ENCODE measurements at regions not wholly inside any gene's neighbourhood (a gene's known extent, or its start where the extent isn't known, plus 50 kb on each side); places are given as distances from the start of the nearest gene placed in this dataset.

DNA sequence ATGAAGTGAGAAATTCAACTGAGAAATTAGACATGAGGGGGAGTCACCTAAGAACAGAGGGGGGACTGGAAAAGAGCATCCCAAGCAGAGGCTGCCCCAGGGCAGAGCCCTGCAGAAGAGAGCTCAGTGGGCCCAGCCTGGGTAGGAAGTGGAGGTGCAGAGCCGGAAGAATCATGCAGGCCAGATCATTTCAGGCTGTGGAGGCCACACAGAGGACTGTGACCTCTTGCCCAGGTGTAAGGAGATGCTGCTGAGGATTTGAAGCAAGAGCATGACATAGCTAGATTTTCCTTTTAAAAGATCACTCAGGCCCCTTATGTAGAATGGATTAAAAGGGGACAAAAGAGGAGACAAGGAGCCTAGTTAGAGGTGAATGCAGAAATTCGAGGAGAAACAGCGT is 63.9 kb upstream of the SPATA13 start:
- Histone ChIP-seq H3K9me3 (ENCODE audit: control insufficient read depth, insufficient read depth, low read length) (no peaks in the 10 kb centered on the region), H3K27ac (ENCODE audit: low read length) (no peak overlapping the region), H3K4me3 (ENCODE audit: low read length) (no peak overlapping the region), H3K27me3 (ENCODE audit: control insufficient read depth, insufficient read depth, low read length) (no peaks in the 10 kb centered on the region), H3K36me3 (ENCODE audit: control insufficient read depth, insufficient read depth, low read length) (no peaks in the 10 kb centered on the region), H3K4me1 (ENCODE audit: control insufficient read depth, insufficient read depth, low read length) (no peaks in the 10 kb centered on the region)
- DNase-seq (ENCODE audit: low read depth, low spot score) = no peak
- WGBS (ENCODE audit: insufficient coverage, insufficient read length) = no CpG with 5 or more reads among the region's 3 CpGs

- H3K4me1 ChIP-seq (ENCODE audit: control insufficient read depth, insufficient read depth, low read length) = no peaks in the 10 kb centered on the region
- DNase-seq (ENCODE audit: low read depth, low spot score) = no peak
- no peaks in the 10 kb centered on the region for H3K36me3 ChIP-seq (ENCODE audit: control insufficient read depth, insufficient read depth, low read length)
- no peaks in the 10 kb centered on the region for H3K27me3 ChIP-seq (ENCODE audit: control insufficient read depth, insufficient read depth, low read length)
- no peak overlapping the region for H3K27ac ChIP-seq (ENCODE audit: low read length)
- H3K9me3 ChIP-seq (ENCODE audit: control insufficient read depth, insufficient read depth, low read length) = no peaks in the 10 kb centered on the region
- no CpG with 5 or more reads among the region's 4 CpGs for WGBS (ENCODE audit: insufficient coverage, insufficient read length)
- no peak overlapping the region for H3K4me3 ChIP-seq (ENCODE audit: low read length)
These were observed 63.5 kb upstream of the SPATA13 start for GRCh38 chr13:24097064-24097463.

GRCh38 chr13:24097667-24098066 is 62.9 kb upstream of the SPATA13 start:
- no peaks in the 10 kb centered on the region for H3K36me3 ChIP-seq (ENCODE audit: control insufficient read depth, insufficient read depth, low read length)
- H3K4me1 ChIP-seq (ENCODE audit: control insufficient read depth, insufficient read depth, low read length) = no peaks in the 10 kb centered on the region
- H3K27me3 ChIP-seq (ENCODE audit: control insufficient read depth, insufficient read depth, low read length) = no peaks in the 10 kb centered on the region
- no peak overlapping the region for H3K27ac ChIP-seq (ENCODE audit: low read length)
- H3K4me3 ChIP-seq (ENCODE audit: low read length) = no peak overlapping the region
- DNase-seq (ENCODE audit: low read depth, low spot score) = no peak
- no CpG with 5 or more reads among the region's 6 CpGs for whole genome bisulfite sequencing (ENCODE audit: insufficient coverage, insufficient read length)
- H3K9me3 ChIP-seq (ENCODE audit: control insufficient read depth, insufficient read depth, low read length) = no peaks in the 10 kb centered on the region

- Histone ChIP-seq H3K27ac (ENCODE audit: low read length) (no peak overlapping the region), H3K9me3 (ENCODE audit: control insufficient read depth, insufficient read depth, low read length) (no peaks in the 10 kb centered on the region), H3K27me3 (ENCODE audit: control insufficient read depth, insufficient read depth, low read length) (no peaks in the 10 kb centered on the region), H3K4me3 (ENCODE audit: low read length) (no peak overlapping the region; the same call in 1 of the 2 replicates), H3K36me3 (ENCODE audit: control insufficient read depth, insufficient read depth, low read length) (no peaks in the 10 kb centered on the region), H3K4me1 (ENCODE audit: control insufficient read depth, insufficient read depth, low read length) (no peaks in the 10 kb centered on the region)
- no CpG with 5 or more reads among the region's 5 CpGs for WGBS (ENCODE audit: insufficient coverage, insufficient read length)
- DNase-seq (ENCODE audit: low read depth, low spot score) = no peak
These were observed 61.0 kb upstream of the SPATA13 start for GRCh38 chr13:24099490-24099889.

DNA sequence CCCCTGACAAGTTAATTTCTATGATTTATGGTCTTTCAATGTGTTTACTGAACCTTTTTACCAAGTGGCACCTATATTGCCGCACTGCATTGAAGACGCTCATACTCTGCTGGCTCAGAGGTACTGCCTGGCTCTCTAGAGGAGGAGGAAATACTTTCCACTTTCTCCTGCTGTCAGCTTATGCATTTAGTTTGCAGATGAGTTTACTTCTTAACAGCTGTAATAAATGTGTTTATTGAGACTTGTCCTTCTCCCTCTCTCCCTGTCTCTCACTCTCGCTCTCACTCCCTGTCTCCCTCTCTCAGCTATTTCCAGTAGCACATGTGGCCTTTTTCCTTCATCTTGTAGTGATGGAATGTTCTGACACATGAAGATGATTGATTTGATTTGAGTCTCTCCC is 60.3 kb upstream of the SPATA13 start:
- WGBS (ENCODE audit: insufficient coverage, insufficient read length) = no CpG with 5 or more reads among the region's 3 CpGs

DNA sequence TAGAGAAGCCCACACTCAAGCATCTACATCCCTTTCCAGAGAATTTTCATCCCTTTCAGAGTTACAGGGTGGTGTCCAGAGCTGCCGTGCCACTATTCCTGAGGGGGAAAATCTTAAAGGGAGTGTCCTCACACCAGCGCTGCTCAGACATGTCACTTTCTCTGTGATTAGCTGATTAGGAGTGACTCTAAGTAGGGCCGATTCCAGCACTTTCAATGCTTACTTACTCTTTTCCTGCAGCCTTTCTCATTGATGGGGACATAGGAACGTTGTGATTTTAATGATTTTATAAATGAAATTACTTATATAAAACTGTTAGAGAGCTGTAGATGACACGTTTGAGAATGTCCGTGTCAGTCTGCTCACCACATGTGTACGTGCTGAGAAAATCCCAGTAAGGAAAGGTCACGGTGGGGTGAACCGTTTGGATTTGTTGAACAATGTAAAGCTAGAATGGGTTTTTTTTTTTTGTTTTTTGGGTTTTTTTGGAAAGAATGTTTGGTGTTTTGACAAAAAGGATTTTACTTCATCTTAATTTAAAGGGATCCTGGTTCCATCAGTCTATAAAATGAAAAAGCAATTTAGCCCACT is 56.6 kb upstream of the SPATA13 start:
- no peak overlapping the region for H3K4me3 ChIP-seq (ENCODE audit: low read length)
- WGBS (ENCODE audit: insufficient coverage, insufficient read length) = no CpG with 5 or more reads among the region's 9 CpGs
- DNase-seq (ENCODE audit: low read depth, low spot score) = no peak

More for the DNA sequence above, 60.3 kb upstream of the SPATA13 start:
- Histone ChIP-seq H3K9me3 (ENCODE audit: control insufficient read depth, insufficient read depth, low read length) (no peaks in the 10 kb centered on the region), H3K36me3 (ENCODE audit: control insufficient read depth, insufficient read depth, low read length) (no peaks in the 10 kb centered on the region), H3K27me3 (ENCODE audit: control insufficient read depth, insufficient read depth, low read length) (no peaks in the 10 kb centered on the region), H3K4me3 (ENCODE audit: low read length) (no peak overlapping the region), H3K27ac (ENCODE audit: low read length) (no peak overlapping the region), H3K4me1 (ENCODE audit: control insufficient read depth, insufficient read depth, low read length) (no peaks in the 10 kb centered on the region)
- DNase-seq (ENCODE audit: low read depth, low spot score) = no peak

GRCh38 chr13:24104723-24105122 is 55.8 kb upstream of the SPATA13 start:
- no CpG with 5 or more reads among the region's 2 CpGs for WGBS (ENCODE audit: insufficient coverage, insufficient read length)
- H3K36me3 ChIP-seq (ENCODE audit: control insufficient read depth, insufficient read depth, low read length) = no peaks in the 10 kb centered on the region
- H3K4me1 ChIP-seq (ENCODE audit: control insufficient read depth, insufficient read depth, low read length) = no peaks in the 10 kb centered on the region
- no peaks in the 10 kb centered on the region for H3K9me3 ChIP-seq (ENCODE audit: control insufficient read depth, insufficient read depth, low read length)
- DNase-seq (ENCODE audit: low read depth, low spot score) = no peak
- no peak overlapping the region for H3K27ac ChIP-seq (ENCODE audit: low read length)
- H3K4me3 ChIP-seq (ENCODE audit: low read length) = no peak overlapping the region
- H3K27me3 ChIP-seq (ENCODE audit: control insufficient read depth, insufficient read depth, low read length) = no peaks in the 10 kb centered on the region

More for the DNA sequence above, 56.6 kb upstream of the SPATA13 start:
- H3K36me3 ChIP-seq (ENCODE audit: control insufficient read depth, insufficient read depth, low read length) = no peaks in the 10 kb centered on the region
- H3K27me3 ChIP-seq (ENCODE audit: control insufficient read depth, insufficient read depth, low read length) = no peaks in the 10 kb centered on the region
- H3K4me1 ChIP-seq (ENCODE audit: control insufficient read depth, insufficient read depth, low read length) = no peaks in the 10 kb centered on the region
- H3K9me3 ChIP-seq (ENCODE audit: control insufficient read depth, insufficient read depth, low read length) = no peaks in the 10 kb centered on the region
- H3K27ac ChIP-seq (ENCODE audit: low read length) = no peak overlapping the region

DNA sequence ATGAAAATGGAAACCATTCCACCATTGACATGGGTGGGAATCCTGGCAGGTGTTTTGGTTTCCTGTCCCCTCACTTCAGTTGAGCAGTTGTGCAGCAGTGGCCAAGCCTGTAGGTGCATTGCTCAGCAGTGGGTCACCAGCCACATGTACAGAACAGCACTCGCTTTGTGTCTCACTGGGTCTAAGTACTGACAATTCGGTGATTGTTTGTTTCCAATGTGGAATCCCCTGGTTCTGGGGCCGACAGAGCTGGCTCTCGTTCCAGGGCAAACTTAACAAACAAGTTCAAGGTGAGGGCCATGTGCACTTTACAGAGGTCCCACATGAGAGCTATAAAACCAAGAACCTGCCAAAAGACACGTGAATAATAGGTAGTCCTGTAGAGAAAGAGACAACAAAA is 54.1 kb upstream of the SPATA13 start:
- no CpG with 5 or more reads among the region's 5 CpGs for WGBS (ENCODE audit: insufficient coverage, insufficient read length)
- no peaks in the 10 kb centered on the region for H3K9me3 ChIP-seq (ENCODE audit: control insufficient read depth, insufficient read depth, low read length)
- H3K27me3 ChIP-seq (ENCODE audit: control insufficient read depth, insufficient read depth, low read length) = no peaks in the 10 kb centered on the region
- H3K27ac ChIP-seq (ENCODE audit: low read length) = no peak overlapping the region
- H3K4me1 ChIP-seq (ENCODE audit: control insufficient read depth, insufficient read depth, low read length) = no peaks in the 10 kb centered on the region
- H3K4me3 ChIP-seq (ENCODE audit: low read length) = no peak overlapping the region
- no peaks in the 10 kb centered on the region for H3K36me3 ChIP-seq (ENCODE audit: control insufficient read depth, insufficient read depth, low read length)
- no peak for DNase-seq (ENCODE audit: low read depth, low spot score)

- Histone ChIP-seq H3K9me3 (ENCODE audit: control insufficient read depth, insufficient read depth, low read length) (no peaks in the 10 kb centered on the region), H3K27me3 (ENCODE audit: control insufficient read depth, insufficient read depth, low read length) (no peaks in the 10 kb centered on the region), H3K27ac (ENCODE audit: low read length) (no peak overlapping the region), H3K36me3 (ENCODE audit: control insufficient read depth, insufficient read depth, low read length) (no peaks in the 10 kb centered on the region), H3K4me3 (ENCODE audit: low read length) (no peak overlapping the region), H3K4me1 (ENCODE audit: control insufficient read depth, insufficient read depth, low read length) (no peaks in the 10 kb centered on the region)
- WGBS (ENCODE audit: insufficient coverage, insufficient read length) = no CpG with 5 or more reads among the region's 16 CpGs
- no peak for DNase-seq (ENCODE audit: low read depth, low spot score)
These were observed 52.4 kb upstream of the SPATA13 start for GRCh38 chr13:24107955-24108614.

DNA sequence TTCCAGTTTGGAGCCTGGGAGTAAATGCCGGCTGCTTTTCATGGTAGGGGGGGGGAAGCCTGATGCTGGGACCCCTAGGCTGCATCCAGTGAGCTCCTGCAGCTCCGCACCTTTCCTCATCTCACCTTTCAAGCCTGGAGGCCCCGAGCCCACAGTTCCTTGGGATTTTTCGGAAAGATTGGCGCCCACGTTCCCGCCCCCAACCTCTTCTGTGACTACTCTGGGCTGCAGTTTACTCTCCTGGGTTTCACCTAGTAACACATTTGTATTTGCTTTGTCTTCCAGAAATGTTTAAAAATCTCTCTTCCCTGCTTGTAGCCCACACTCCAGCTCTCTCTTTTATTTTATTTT is 51.9 kb upstream of the SPATA13 start:
- no peak for DNase-seq (ENCODE audit: low read depth, low spot score)
- H3K36me3 ChIP-seq (ENCODE audit: control insufficient read depth, insufficient read depth, low read length) = no peaks in the 10 kb centered on the region
- no peak overlapping the region for H3K27ac ChIP-seq (ENCODE audit: low read length)
- no peaks in the 10 kb centered on the region for H3K4me1 ChIP-seq (ENCODE audit: control insufficient read depth, insufficient read depth, low read length)
- no CpG with 5 or more reads among the region's 7 CpGs for WGBS (ENCODE audit: insufficient coverage, insufficient read length)
- no peak overlapping the region for H3K4me3 ChIP-seq (ENCODE audit: low read length)
- H3K27me3 ChIP-seq (ENCODE audit: control insufficient read depth, insufficient read depth, low read length) = no peaks in the 10 kb centered on the region
- H3K9me3 ChIP-seq (ENCODE audit: control insufficient read depth, insufficient read depth, low read length) = no peaks in the 10 kb centered on the region

- Histone ChIP-seq H3K4me1 (ENCODE audit: control insufficient read depth, insufficient read depth, low read length) (no peaks in the 10 kb centered on the region), H3K27ac (ENCODE audit: low read length) (no peak overlapping the region), H3K27me3 (ENCODE audit: control insufficient read depth, insufficient read depth, low read length) (no peaks in the 10 kb centered on the region), H3K9me3 (ENCODE audit: control insufficient read depth, insufficient read depth, low read length) (no peaks in the 10 kb centered on the region), H3K4me3 (ENCODE audit: low read length) (no peak overlapping the region), H3K36me3 (ENCODE audit: control insufficient read depth, insufficient read depth, low read length) (no peaks in the 10 kb centered on the region)
- no peak for DNase-seq (ENCODE audit: low read depth, low spot score)
- no CpG with 5 or more reads among the region's 4 CpGs for WGBS (ENCODE audit: insufficient coverage, insufficient read length)
These were observed 50.5 kb upstream of the SPATA13 start for GRCh38 chr13:24110011-24110410.
